Right lung (tissue), 2 donors: ENCODE measurements at regions not wholly inside any gene's neighbourhood (a gene's known extent, or its start where the extent isn't known, plus 50 kb on each side); places are given as distances from the start of the nearest gene placed in this dataset.
"Not testable (repeated sequence)": the region's sequence is repeated elsewhere in the genome, so short reads cannot be mapped to it uniquely, and the experiment has no call there.

ENCODE experiments used
- DNase-seq, 2 donors: peaks; one replicate each; pipeline ENCODE4 v3.0.0-alpha.2; 2013

GRCh38 chr5:98498028-98498427, 275.4 kb upstream of the RGMB start:
- no peak for DNase-seq

GRCh38 chr5:98499892-98500291, 273.6 kb upstream of the RGMB start:
- no peak for DNase-seq

GRCh38 chr5:98500811-98501210, 272.7 kb upstream of the RGMB start:
- DNase-seq: no peak

GRCh38 chr5:98503616-98504015, 269.8 kb upstream of the RGMB start:
- DNase-seq: no peak

- DNase-seq: no peak
These were observed 269.0 kb upstream of the RGMB start for GRCh38 chr5:98504505-98504904.

- DNase-seq: peak in 1 of 2 donors; percentile 8
These were observed 263.1 kb upstream of the RGMB start for GRCh38 chr5:98510143-98510985.

- no peak for DNase-seq
These were observed 260.1 kb upstream of the RGMB start for GRCh38 chr5:98513380-98513779.

- no peak for DNase-seq
These were observed 259.2 kb upstream of the RGMB start for GRCh38 chr5:98514215-98514614.

- no peak for DNase-seq
These were observed 256.8 kb upstream of the RGMB start for GRCh38 chr5:98516701-98517100.

- DNase-seq: no peak
These were observed 255.7 kb upstream of the RGMB start for GRCh38 chr5:98517560-98518366.

- no peak for DNase-seq
These were observed 254.7 kb upstream of the RGMB start for GRCh38 chr5:98518754-98519153.

- no peak for DNase-seq
These were observed 253.9 kb upstream of the RGMB start for GRCh38 chr5:98519571-98519970.

- DNase-seq: no peak
These were observed 251.6 kb upstream of the RGMB start for GRCh38 chr5:98521821-98522220.

- no peak for DNase-seq
These were observed 248.7 kb upstream of the RGMB start for GRCh38 chr5:98524773-98525172.

- DNase-seq: no peak
These were observed 245.6 kb upstream of the RGMB start for GRCh38 chr5:98527846-98528245.

GRCh38 chr5:98529321-98529720, 244.1 kb upstream of the RGMB start:
- no peak for DNase-seq

GRCh38 chr5:98530224-98530623, 243.2 kb upstream of the RGMB start:
- no peak for DNase-seq

- no peak for DNase-seq
These were observed 237.6 kb upstream of the RGMB start for GRCh38 chr5:98535901-98536300.

GRCh38 chr5:98540056-98540455, 233.4 kb upstream of the RGMB start:
- DNase-seq: no peak

- DNase-seq: no peak
These were observed 231.8 kb upstream of the RGMB start for GRCh38 chr5:98541641-98542040.

- no peak for DNase-seq
These were observed 230.0 kb upstream of the RGMB start for GRCh38 chr5:98543490-98543889.

- DNase-seq: not testable (repeated sequence)
These were observed 226.5 kb upstream of the RGMB start for GRCh38 chr5:98546924-98547323.

- DNase-seq: no peak
These were observed 216.8 kb upstream of the RGMB start for GRCh38 chr5:98556712-98557111.
